HEK293T (cell line): ENCODE measurements at regions not wholly inside any gene's neighbourhood (a gene's known extent, or its start where the extent isn't known, plus 50 kb on each side); places are given as distances from the start of the nearest gene placed in this dataset.

Experiments used
- CTCF ChIA-PET: fragments of 350-600 bp; formaldehyde crosslinking; extraction: SDS; loops from one replicate; lab custom pipeline; 2021; ENCODE audit warnings: antibody characterized with exemption, inconsistent platforms; lab: Yijun Ruan, JAX
- POLR2A ChIA-PET: fragments of 350-600 bp; formaldehyde crosslinking; extraction: SDS; loops from one replicate; lab custom pipeline; 2020; ENCODE audit warnings: antibody characterized with exemption, inconsistent platforms; lab: Yijun Ruan, JAX
- DNase-seq: peaks from one replicate; pipeline ENCODE4 v3.0.0; 2012; ENCODE audit warnings: mixed read lengths; ENCODE audit errors: extremely low spot score
- ARNT ChIP-seq: fragments of 450-650 bp; IDR thresholded peaks from 2 replicates; pipeline ENCODE4 v1.6.1; 2017; ENCODE audit warnings: mild to moderate bottlenecking
- BHLHE40 ChIP-seq: fragments of 450-650 bp; IDR thresholded peaks from 2 replicates; pipeline ENCODE4 v1.6.1; 2016; ENCODE audit warnings: mild to moderate bottlenecking, moderate library complexity, borderline replicate concordance
- CTBP1 ChIP-seq: fragments of 450-650 bp; IDR thresholded peaks from 2 replicates; pipeline ENCODE4 v1.6.1; 2016; ENCODE audit warnings: borderline replicate concordance
- ELF4 ChIP-seq: fragments of 450-650 bp; IDR thresholded peaks from 2 replicates; pipeline ENCODE4 v1.6.1; 2017; ENCODE audit warnings: antibody characterized with exemption
- FOXA1 ChIP-seq: fragments of 450-650 bp; IDR thresholded peaks from 2 replicates; pipeline ENCODE4 v1.6.1; 2016; ENCODE audit warnings: mild to moderate bottlenecking
- FOXK2 ChIP-seq: fragments of 450-650 bp; IDR thresholded peaks from 2 replicates; pipeline ENCODE4 v1.6.1; 2016; ENCODE audit warnings: mild to moderate bottlenecking
- FOXM1 ChIP-seq: fragments of 450-650 bp; IDR thresholded peaks from 2 replicates; pipeline ENCODE4 v1.6.1; 2017; ENCODE audit warnings: mild to moderate bottlenecking, borderline replicate concordance
- HDGF ChIP-seq: fragments of 450-650 bp; IDR thresholded peaks from 2 replicates; pipeline ENCODE4 v1.6.1; 2017; ENCODE audit warnings: antibody characterized with exemption, borderline replicate concordance
- L3MBTL2 ChIP-seq: fragments of 450-650 bp; conservative IDR thresholded peaks from 2 replicates; pipeline ENCODE4 v1.6.1; 2016; ENCODE audit warnings: mild to moderate bottlenecking
- LEF1 ChIP-seq: fragments of 450-650 bp; IDR thresholded peaks from 2 replicates; pipeline ENCODE4 v1.6.1; 2017; ENCODE audit warnings: mild to moderate bottlenecking, borderline replicate concordance
- NFRKB ChIP-seq: fragments of 450-650 bp; IDR thresholded peaks from 2 replicates; pipeline ENCODE4 v1.6.1; 2016; ENCODE audit warnings: mild to moderate bottlenecking, moderate library complexity
- SP1 ChIP-seq: fragments of 450-650 bp; IDR thresholded peaks from 2 replicates; pipeline ENCODE4 v1.6.1; 2017
- SUZ12 ChIP-seq: fragments of 450-650 bp; IDR thresholded peaks from 2 replicates; pipeline ENCODE4 v1.6.1; 2016; ENCODE audit warnings: mild to moderate bottlenecking
- TARDBP ChIP-seq: fragments of 450-650 bp; IDR thresholded peaks from 2 replicates; pipeline ENCODE4 v1.6.1; 2016
- ZNF384 ChIP-seq: fragments of 450-650 bp; IDR thresholded peaks from 2 replicates; pipeline ENCODE4 v1.6.1; 2016
- TF ChIP-seq, protein P1 (sequence below): fragments of 450-650 bp; IDR thresholded peaks from 2 replicates; pipeline ENCODE4 v1.6.1; 2016

DNA sequence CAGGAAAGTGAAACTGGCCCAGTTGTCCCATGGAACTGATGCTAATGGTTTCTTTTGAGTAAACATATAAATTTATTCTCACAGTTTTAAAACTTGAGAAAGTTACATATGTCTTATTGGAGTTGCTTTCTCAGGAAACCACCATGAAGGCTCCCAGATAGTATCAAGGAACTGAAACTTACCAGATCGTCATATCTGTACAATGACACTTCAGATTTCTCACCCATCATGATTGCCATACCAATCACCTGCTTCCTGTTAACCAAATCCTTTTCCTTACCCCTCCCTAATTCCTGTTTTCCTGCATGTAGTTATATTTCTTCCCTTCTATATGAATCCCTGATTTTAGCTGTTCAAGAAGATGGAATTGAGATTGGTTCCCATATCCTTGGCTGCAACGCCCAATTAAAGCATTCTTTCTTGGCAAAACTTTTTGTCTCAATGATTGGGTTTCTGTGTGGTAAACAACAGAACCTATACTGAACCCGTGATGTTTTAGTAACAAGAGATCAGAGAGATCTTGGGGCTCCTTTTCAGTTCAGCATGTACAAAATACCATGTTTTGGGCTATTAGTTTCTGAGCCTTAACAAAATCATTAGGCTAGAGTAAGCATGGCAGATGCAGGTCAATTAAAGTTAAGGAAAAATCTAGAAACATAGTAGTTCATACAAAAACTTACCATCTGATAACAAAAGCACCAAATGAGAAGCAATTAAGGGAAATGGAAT lies 781.3 kb upstream of the MIR17HG start:
- CTCF ChIA-PET, result no interaction called here
- no peak for TF ChIP-seq NFRKB
- no peak for TF ChIP-seq FOXM1
- TF ChIP-seq, protein P1, sequence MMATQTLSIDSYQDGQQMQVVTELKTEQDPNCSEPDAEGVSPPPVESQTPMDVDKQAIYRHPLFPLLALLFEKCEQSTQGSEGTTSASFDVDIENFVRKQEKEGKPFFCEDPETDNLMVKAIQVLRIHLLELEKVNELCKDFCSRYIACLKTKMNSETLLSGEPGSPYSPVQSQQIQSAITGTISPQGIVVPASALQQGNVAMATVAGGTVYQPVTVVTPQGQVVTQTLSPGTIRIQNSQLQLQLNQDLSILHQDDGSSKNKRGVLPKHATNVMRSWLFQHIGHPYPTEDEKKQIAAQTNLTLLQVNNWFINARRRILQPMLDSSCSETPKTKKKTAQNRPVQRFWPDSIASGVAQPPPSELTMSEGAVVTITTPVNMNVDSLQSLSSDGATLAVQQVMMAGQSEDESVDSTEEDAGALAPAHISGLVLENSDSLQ, result no peak
- POLR2A ChIA-PET, result no interaction called here
- no peak for DNase-seq

- POLR2A ChIA-PET, result no interaction called here
- TF ChIP-seq SUZ12 (no peak), NFRKB (no peak), ARNT (no peak), LEF1 (no peak), BHLHE40 (no peak), ELF4 (no peak), FOXK2 (no peak), SP1 (no peak), ZNF384 (no peak), FOXA1 (no peak), FOXM1 (no peak), TARDBP (no peak)
- CTCF ChIA-PET, result no interaction called here
- DNase-seq, result no peak
Measured at GRCh38 chr13:90568165-90568564, 779.3 kb upstream of the MIR17HG start.

- ChIA-PET CTCF (no interaction called here), POLR2A (no interaction called here)
- DNase-seq, result no peak
- TF ChIP-seq FOXA1 (no peak), HDGF (no peak), ZNF384 (no peak), CTBP1 (no peak), FOXM1 (no peak), L3MBTL2 (no peak), FOXK2 (no peak), SP1 (no peak), TARDBP (no peak), NFRKB (no peak), SUZ12 (no peak), BHLHE40 (no peak), LEF1 (no peak)
- TF ChIP-seq, protein P1, result no peak
Measured at GRCh38 chr13:90576067-90576466, 771.4 kb upstream of the MIR17HG start.

GRCh38 chr13:90577726-90578125 lies 769.8 kb upstream of the MIR17HG start:
- POLR2A ChIA-PET, result no interaction called here
- CTCF ChIA-PET, result interaction anchor here (0.6 to 0.7 kb wide), 2 partner anchors 8 to 290 kb away, joined by 3 read pairs; no protein-coding TSS in a partner anchor

GRCh38 chr13:90585392-90585791 lies 762.1 kb upstream of the MIR17HG start:
- TF ChIP-seq HDGF, result no peak
- TF ChIP-seq SUZ12, result no peak
- TF ChIP-seq ELF4, result no peak
- no peak for TF ChIP-seq LEF1
- TF ChIP-seq L3MBTL2, result no peak
- DNase-seq, result no peak
- ChIA-PET CTCF (interaction anchor here (0.6 kb wide), 1 partner anchor 8 kb away, joined by 3 read pairs; no protein-coding TSS in a partner anchor), POLR2A (no interaction called here)

More at GRCh38 chr13:90577726-90578125, 769.8 kb upstream of the MIR17HG start:
- no peak for DNase-seq
- TF ChIP-seq BHLHE40 (no peak), CTBP1 (no peak), SUZ12 (no peak)

DNA sequence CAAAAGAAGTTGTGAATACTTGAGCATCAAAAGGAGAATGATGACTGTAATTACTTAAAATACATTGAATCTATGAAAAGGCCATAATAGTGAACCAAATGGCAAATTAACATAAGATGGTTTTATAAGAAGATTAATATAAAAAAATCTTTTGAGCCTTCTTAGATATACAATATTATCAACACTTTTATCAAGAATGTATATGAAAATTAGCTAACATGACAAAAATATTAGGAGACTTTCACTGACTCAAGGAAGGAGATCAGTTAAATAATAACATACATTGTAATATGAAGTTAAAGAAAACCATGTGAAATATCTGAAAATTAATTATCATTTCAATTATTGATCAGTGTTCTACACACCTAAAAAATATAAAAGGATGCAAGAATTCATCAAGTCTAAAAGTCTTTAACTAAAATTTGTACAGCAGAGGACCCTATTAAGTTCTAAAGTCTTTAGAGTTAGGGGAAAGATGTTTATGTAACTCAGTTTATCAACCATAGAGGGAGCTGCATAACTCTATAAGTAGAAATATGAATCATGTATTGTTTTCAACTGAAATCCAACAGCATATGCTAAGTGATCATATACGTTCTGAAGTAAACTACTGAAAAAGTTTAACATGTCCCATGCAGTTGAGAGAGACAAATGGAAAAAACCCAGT lies 756.1 kb upstream of the MIR17HG start:
- no peak for DNase-seq
- ChIA-PET POLR2A (no interaction called here), CTCF (no interaction called here)
- TF ChIP-seq LEF1 (no peak), ZNF384 (no peak), NFRKB (no peak), ELF4 (no peak), CTBP1 (no peak), ARNT (no peak), BHLHE40 (no peak), L3MBTL2 (no peak), FOXM1 (no peak), HDGF (no peak), SP1 (no peak), SUZ12 (no peak), FOXA1 (no peak), FOXK2 (no peak), TARDBP (no peak)
- TF ChIP-seq, protein P1, result no peak
